ENCODE measurements at regions not wholly inside any gene's neighbourhood (a gene's known extent, or its start where the extent isn't known, plus 50 kb on each side); places are given as distances from the start of the nearest gene placed in this dataset.

- no peak for TF ChIP-seq CTCF (IDR thresholded peaks at IDR 0.05)
- TF ChIP-seq POLR2AphosphoS5 (IDR thresholded peaks at IDR 0.05), result no peak
- no peak for TF ChIP-seq POLR2A (IDR thresholded peaks at IDR 0.05; ENCODE audit: low read depth)
- TF ChIP-seq EP300 (IDR thresholded peaks at IDR 0.05), result no peak
Observed at GRCh38 chr4:166491635-166492034, 618.6 kb downstream of the TLL1 start.

All from esophagus muscularis mucosa (tissue), 4 donors.